H1 (cell line): ENCODE measurements at regions not wholly inside any gene's neighbourhood (a gene's known extent, or its start where the extent isn't known, plus 50 kb on each side); places are given as distances from the start of the nearest gene placed in this dataset.

Source experiments
- CTCF ChIA-PET: fragments of 300-600 bp; sonication (Branson Sonifier 250); formaldehyde crosslinking; loops from one replicate; lab custom pipeline; 2021; ENCODE audit not compliant: partially characterized antibody; lab: Charles Lee
- POLR2A ChIA-PET: fragments of 300-600 bp; sonication (Branson Sonifier 250); formaldehyde crosslinking; loops from one replicate; lab custom pipeline; 2021; ENCODE audit warnings: inconsistent platforms; ENCODE audit not compliant: partially characterized antibody; lab: Charles Lee
- DNase-seq, 2 experiments: peaks; one replicate each; pipeline versions ENCODE4 v3.0.0 to v3.0.0-alpha.2; 2010 to 2022; ENCODE audit warnings: low spot score in 2 of 2, low read depth in 1 of 2, mixed read lengths in 1 of 2
- FAIRE-seq: peaks from 2 replicates; lab custom pipeline; 2011; peaks lifted over from hg19 to GRCh38; lab: Jason Lieb, UNC
- H2AFZ ChIP-seq: 2 replicates; pipeline ENCODE4 v1.8.1; 2012; ENCODE audit warnings: low read length, inconsistent platforms
- H2AK5ac ChIP-seq: 2 replicates; pipeline ENCODE4 v1.6.1; 2013; ENCODE audit warnings: low read depth, low read length
- H2BK120ac ChIP-seq: replicated peaks from 2 replicates; pipeline ENCODE3; 2013; ENCODE audit warnings: low read depth, low read length, inconsistent platforms
- H2BK12ac ChIP-seq: 2 replicates; pipeline ENCODE4 v1.6.1; 2013; ENCODE audit warnings: low read depth, low read length
- H2BK15ac ChIP-seq: 2 replicates; pipeline ENCODE4 v1.6.1; 2013; ENCODE audit warnings: low read length
- H2BK20ac ChIP-seq: 2 replicates; pipeline ENCODE4 v1.6.1; 2013; ENCODE audit warnings: low read length
- H2BK5ac ChIP-seq: 2 replicates; pipeline ENCODE4 v1.6.1; 2013; ENCODE audit warnings: low read depth, low read length
- H3K14ac ChIP-seq: 2 replicates; pipeline ENCODE4 v1.6.1; 2013; ENCODE audit warnings: inconsistent platforms; ENCODE audit not compliant: insufficient read length
- H3K18ac ChIP-seq: 2 replicates; pipeline ENCODE4 v1.6.1; 2013; ENCODE audit warnings: low read length; ENCODE audit errors: extremely low read depth
- H3K23ac ChIP-seq: 2 replicates; pipeline ENCODE4 v1.6.1; 2013; ENCODE audit warnings: inconsistent platforms; ENCODE audit not compliant: insufficient read length
- H3K23me2 ChIP-seq: 2 replicates; pipeline ENCODE4 v1.6.1; 2013; ENCODE audit warnings: low read depth, low read length
- H3K27ac ChIP-seq: 2 replicates; pipeline ENCODE4 v1.6.1; 2011; ENCODE audit warnings: low read depth, low read length, inconsistent platforms
- H3K27me3 ChIP-seq, 4 experiments: replicated peaks in 1 of 4; 1 replicate in 1 of 4; 2 replicates in 3 of 4; pipeline versions ENCODE4 v1.6.1 to v1.8.1; 2011 to 2013; ENCODE audit warnings: low read length in 3 of 4, mild to moderate bottlenecking in 3 of 4, inconsistent platforms in 2 of 4, mixed read lengths in 2 of 4, moderate library complexity in 1 of 4; ENCODE audit not compliant: control insufficient read depth in 3 of 4, insufficient read depth in 3 of 4; ENCODE audit errors: extremely low read depth in 1 of 4
- H3K36me3 ChIP-seq, 4 experiments: 2 replicates each; pipeline versions ENCODE4 v1.6.1 to v1.8.1; 2011 to 2013; ENCODE audit warnings: mild to moderate bottlenecking in 4 of 4, low read length in 3 of 4, moderate library complexity in 2 of 4, control low read depth in 1 of 4, inconsistent platforms in 1 of 4; ENCODE audit not compliant: insufficient read depth in 4 of 4, control insufficient read depth in 2 of 4
- H3K4ac ChIP-seq: replicated peaks from 2 replicates; pipeline ENCODE3; 2013; ENCODE audit warnings: low read length, low read depth, mixed read lengths, inconsistent platforms; ENCODE audit not compliant: insufficient read length
- H3K4me1 ChIP-seq, 4 experiments: replicated peaks in 1 of 4; 1 replicate in 1 of 4; 2 replicates in 3 of 4; pipeline versions ENCODE4 v1.6.1 to v1.8.1; 2011 to 2013; ENCODE audit warnings: low read length in 3 of 4, inconsistent platforms in 2 of 4, mixed read lengths in 1 of 4; ENCODE audit not compliant: insufficient read depth in 4 of 4, control insufficient read depth in 3 of 4
- H3K4me2 ChIP-seq, 2 experiments: 2 replicates each; pipeline versions ENCODE4 v1.6.1 to v1.8.1; 2011 to 2013; ENCODE audit warnings: low read depth in 2 of 2, low read length in 2 of 2, control low read depth in 1 of 2, inconsistent platforms in 1 of 2, mild to moderate bottlenecking in 1 of 2; ENCODE audit not compliant: insufficient read depth in 1 of 2
- H3K4me3 ChIP-seq, 4 experiments: fragments of 200-600, 300-600 bp in 1 of 4; sonication (generic), shearing (Covaris generic), sonication (Bioruptor Twin) in 1 of 4; 2 replicates each; pipeline versions ENCODE4 v1.5.1 to v1.8.1; 2011 to 2016; ENCODE audit warnings: low read length in 4 of 4, low read depth in 3 of 4, control low read depth in 2 of 4, inconsistent platforms in 2 of 4, mild to moderate bottlenecking in 2 of 4, mixed read lengths in 1 of 4, moderate library complexity in 1 of 4; ENCODE audit not compliant: insufficient read depth in 2 of 4; ENCODE audit errors: extremely low read depth in 1 of 4
- H3K56ac ChIP-seq: replicated peaks from 2 replicates; pipeline ENCODE3; 2013; ENCODE audit warnings: low read depth, mild to moderate bottlenecking, mixed read lengths, low read length, inconsistent platforms; ENCODE audit not compliant: insufficient read length
- H3K79me1 ChIP-seq: 2 replicates; pipeline ENCODE4 v1.6.1; 2013; ENCODE audit warnings: low read depth, low read length, control low read depth
- H3K79me2 ChIP-seq, 2 experiments: 2 replicates each; pipeline versions ENCODE4 v1.6.1 to v1.8.1; 2012 to 2013; ENCODE audit warnings: low read length in 2 of 2, mild to moderate bottlenecking in 2 of 2, inconsistent platforms in 1 of 2; ENCODE audit not compliant: insufficient read depth in 2 of 2, control insufficient read depth in 1 of 2
- H3K9ac ChIP-seq, 4 experiments: replicated peaks in 1 of 4; 1 replicate in 1 of 4; 2 replicates in 3 of 4; pipeline versions ENCODE4 v1.6.1 to v1.8.1; 2011 to 2013; ENCODE audit warnings: low read depth in 3 of 4, low read length in 3 of 4, control low read depth in 2 of 4, mild to moderate bottlenecking in 2 of 4, moderate library complexity in 2 of 4, inconsistent platforms in 1 of 4; ENCODE audit errors: extremely low read depth in 1 of 4
- H3K9me3 ChIP-seq, 2 experiments: 2 replicates each; pipeline versions ENCODE4 v1.6.1 to v1.8.1; 2012 to 2013; ENCODE audit warnings: mild to moderate bottlenecking in 2 of 2, moderate library complexity in 2 of 2, control low read depth in 1 of 2, inconsistent platforms in 1 of 2, low read depth in 1 of 2, low read length in 1 of 2, mixed read lengths in 1 of 2; ENCODE audit not compliant: insufficient read depth in 2 of 2
- H4K20me1 ChIP-seq, 2 experiments: replicated peaks in 1 of 2; 2 replicates each; pipeline versions ENCODE3 to v1.8.1; 2011 to 2013; ENCODE audit warnings: inconsistent platforms in 2 of 2, low read length in 2 of 2, mild to moderate bottlenecking in 1 of 2; ENCODE audit not compliant: insufficient read depth in 2 of 2, control insufficient read depth in 1 of 2
- H4K5ac ChIP-seq: 2 replicates; pipeline ENCODE4 v1.6.1; 2013; ENCODE audit warnings: low read length, low read depth, mixed read lengths, inconsistent platforms; ENCODE audit not compliant: insufficient read length
- H4K8ac ChIP-seq: 2 replicates; pipeline ENCODE4 v1.8.0; 2013; ENCODE audit warnings: mild to moderate bottlenecking, moderate library complexity, low read length, inconsistent platforms; ENCODE audit not compliant: insufficient read depth; ENCODE audit errors: extremely low read depth
- H4K91ac ChIP-seq: replicated peaks from 2 replicates; pipeline ENCODE3; 2013; ENCODE audit warnings: low read length, mixed read lengths, inconsistent platforms; ENCODE audit not compliant: insufficient read length
- GABPA ChIP-seq: IDR thresholded peaks from 2 replicates; pipeline ENCODE4 v1.6.1; 2011; ENCODE audit warnings: mild to moderate bottlenecking, low read length, moderate library complexity, borderline replicate concordance; ENCODE audit not compliant: insufficient read depth
- RFX5 ChIP-seq: IDR thresholded peaks from 2 replicates; pipeline ENCODE4 v1.6.1; 2011; ENCODE audit warnings: low read depth, low read length, improper control_type of control experiment, borderline replicate concordance
- RNF2 ChIP-seq: fragments of 200-900, 300-1000 bp; sonication (generic); IDR thresholded peaks from 2 replicates; pipeline ENCODE4 v1.7.1; 2016; ENCODE audit warnings: borderline replicate concordance, low read depth, mild to moderate bottlenecking, antibody characterized with exemption, low read length; ENCODE audit not compliant: poor library complexity, severe bottlenecking; ENCODE audit errors: missing control alignments
- WGBS, 2 experiments: shearing (Covaris generic) in 1 of 2; methylation state at CpG; one replicate each; pipeline versions ENCODE4 v1.1.6 to v1.1.7; 2013 to 2015; ENCODE audit warnings: low lambda C conversion rate in 2 of 2, mixed read lengths in 2 of 2, inconsistent platforms in 1 of 2, low coverage in 1 of 2, missing lambda C conversion rate in 1 of 2; ENCODE audit not compliant: insufficient replicate concordance in 2 of 2, insufficient coverage in 1 of 2, insufficient read length in 1 of 2; ENCODE audit errors: extremely low coverage in 1 of 2, missing lambda C conversion rate in 1 of 2; 5-methylcytosine and 5-hydroxymethylcytosine counted together
- TF ChIP-seq, protein P1 (sequence below): IDR thresholded peaks from 2 replicates; pipeline ENCODE4 v1.6.1; 2011; ENCODE audit warnings: low read depth, mild to moderate bottlenecking, low read length; ENCODE audit not compliant: insufficient read depth

DNA sequence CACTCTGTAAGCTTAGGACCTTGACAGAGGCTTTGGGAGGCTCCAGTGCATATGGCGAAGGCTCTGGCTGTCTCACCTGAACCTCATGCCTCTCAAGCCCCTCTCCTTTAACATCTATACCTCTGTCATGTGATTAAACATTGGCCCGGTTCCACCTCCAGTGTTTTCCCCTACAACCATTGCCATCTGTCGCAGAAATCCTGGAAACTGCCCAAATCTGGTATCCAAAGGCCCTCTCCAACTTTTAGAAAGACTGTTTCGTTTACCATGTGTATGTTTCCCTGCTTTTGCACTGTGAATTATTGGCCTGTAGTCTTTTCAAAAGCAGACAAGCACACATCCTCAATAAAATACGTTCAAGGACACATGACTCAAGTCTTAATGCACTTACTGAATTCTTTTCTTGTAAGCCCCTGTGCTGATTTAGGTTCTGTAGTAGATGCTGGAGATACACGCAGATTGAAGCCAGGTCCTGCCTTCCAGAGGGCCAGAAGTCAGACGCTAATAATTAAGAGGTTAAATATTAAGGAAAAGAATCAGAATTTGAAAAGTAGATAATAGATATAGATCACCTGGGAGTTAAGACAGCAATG is 386.4 kb upstream of the SLC14A2 start:
- WGBS, 2 experiments, result 91% methylated on average over 7 of the region's 7 CpGs; no CpG with 5 or more reads in 1 of the 2 experiments
- no peak overlapping the region for H2BK20ac ChIP-seq
- H3K23ac ChIP-seq, result no peak overlapping the region
- no peak overlapping the region for H4K5ac ChIP-seq
- POLR2A ChIA-PET, result no interaction called here
- no peak overlapping the region for H2AK5ac ChIP-seq
- H2AFZ ChIP-seq, result no peak overlapping the region
- H2BK15ac ChIP-seq, result no peak overlapping the region
- H4K20me1 ChIP-seq, result no peaks in the 10 kb centered on the region
- H2BK12ac ChIP-seq, result no peak overlapping the region
- H3K56ac ChIP-seq, result no peak overlapping the region
- H4K8ac ChIP-seq, result no peak overlapping the region
- H3K4ac ChIP-seq, result no peak overlapping the region
- no peak overlapping the region for H3K9ac ChIP-seq
- no peaks in the 10 kb centered on the region for H3K9me3 ChIP-seq
- FAIRE-seq (no peak), DNase-seq (no peak)
- no peak overlapping the region for H3K14ac ChIP-seq
- no peaks in the 10 kb centered on the region for H3K27me3 ChIP-seq
- H2BK120ac ChIP-seq, result no peak overlapping the region
- H3K36me3 ChIP-seq, result no peaks in the 10 kb centered on the region
- H3K18ac ChIP-seq, result no peak overlapping the region
- no peak overlapping the region for H2BK5ac ChIP-seq
- H4K91ac ChIP-seq, result no peak overlapping the region
- no peaks in the 10 kb centered on the region for H3K4me1 ChIP-seq
- no peaks in the 10 kb centered on the region for H3K23me2 ChIP-seq
- CTCF ChIA-PET, result interaction anchor here (4.8 kb wide), 1 partner anchor 16 kb away, joined by 28 read pairs; no protein-coding TSS in a partner anchor
- H3K79me2 ChIP-seq, result no peaks in the 10 kb centered on the region
- no peak overlapping the region for H3K4me3 ChIP-seq
- H3K79me1 ChIP-seq, result no peaks in the 10 kb centered on the region
- H3K27ac ChIP-seq, result no peak overlapping the region
- no peak overlapping the region for H3K4me2 ChIP-seq
- TF ChIP-seq GABPA, result no peak
- TF ChIP-seq, protein P1, sequence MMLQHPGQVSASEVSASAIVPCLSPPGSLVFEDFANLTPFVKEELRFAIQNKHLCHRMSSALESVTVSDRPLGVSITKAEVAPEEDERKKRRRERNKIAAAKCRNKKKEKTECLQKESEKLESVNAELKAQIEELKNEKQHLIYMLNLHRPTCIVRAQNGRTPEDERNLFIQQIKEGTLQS, result no peak
- TF ChIP-seq RFX5, result no peak
- no peak for TF ChIP-seq RNF2
